GM21825 (cell line): ENCODE measurements at regions not wholly inside any gene's neighbourhood (a gene's known extent, or its start where the extent isn't known, plus 50 kb on each side); places are given as distances from the start of the nearest gene placed in this dataset.

Source experiments
- ATAC-seq: cut with Tn5 transposase; IDR thresholded peaks from one replicate; pipeline ENCODE4 v1.9.1; 2021; ENCODE audit warnings: mild to moderate bottlenecking, moderate library complexity; ENCODE audit not compliant: unreplicated experiment

DNA sequence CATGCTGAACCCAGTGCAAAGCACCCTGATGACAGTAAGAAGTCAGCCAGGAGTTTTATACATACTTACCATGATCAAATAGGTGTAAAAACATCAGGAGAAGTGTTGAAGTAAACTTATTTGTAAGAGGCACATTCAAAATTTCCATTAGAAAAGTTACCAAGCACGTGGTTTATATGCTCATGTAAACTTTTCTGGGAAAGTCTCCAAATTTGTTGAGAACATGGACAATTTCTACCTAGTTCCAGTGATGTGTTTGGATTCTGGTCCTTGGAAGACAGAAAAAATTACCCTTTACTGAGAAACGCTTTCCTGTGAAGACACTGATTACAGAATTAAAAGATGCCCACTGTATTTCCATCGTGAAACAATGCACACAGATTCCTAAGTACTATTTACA lies 288.9 kb upstream of the CDH4 start:
- no peak for ATAC-seq

DNA sequence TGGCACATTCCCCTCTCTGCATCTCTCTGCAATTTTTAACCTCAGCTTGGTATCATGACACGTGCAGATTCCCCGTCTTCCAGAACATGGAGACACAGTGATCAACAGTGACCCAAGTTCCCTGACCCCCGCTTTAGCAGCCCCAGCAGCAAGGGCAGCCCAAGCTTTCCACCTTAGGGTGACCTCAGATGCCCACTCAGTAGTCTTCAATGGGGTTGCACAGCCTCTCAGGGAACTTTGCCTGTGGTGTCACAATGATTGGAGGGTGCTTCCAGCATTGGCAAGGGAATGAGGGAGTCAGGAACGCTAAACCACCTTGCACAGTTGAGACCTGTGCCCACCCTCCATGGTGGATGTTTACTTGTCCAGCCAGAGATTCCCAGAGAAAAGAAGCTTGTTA lies 287.1 kb upstream of the CDH4 start:
- no peak for ATAC-seq

DNA sequence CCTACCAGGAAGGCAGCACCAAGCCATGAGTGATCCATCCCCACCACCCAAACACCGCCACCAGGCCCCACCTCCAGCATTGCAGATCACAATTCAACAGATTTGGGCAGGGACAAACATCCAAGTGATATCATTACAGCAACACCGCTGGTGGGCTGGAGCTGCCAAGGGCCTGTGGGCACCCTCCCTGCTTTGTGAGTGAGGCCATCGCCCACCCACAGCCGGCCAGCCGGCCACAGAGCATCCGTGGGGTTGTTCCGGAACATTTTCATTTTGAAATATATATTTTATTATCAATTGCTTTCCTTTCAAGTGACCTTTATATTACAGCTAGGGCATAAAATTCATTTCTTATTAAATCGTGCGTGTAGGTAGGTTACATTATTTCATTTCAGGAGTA lies 286.0 kb upstream of the CDH4 start:
- ATAC-seq, result no peak

DNA sequence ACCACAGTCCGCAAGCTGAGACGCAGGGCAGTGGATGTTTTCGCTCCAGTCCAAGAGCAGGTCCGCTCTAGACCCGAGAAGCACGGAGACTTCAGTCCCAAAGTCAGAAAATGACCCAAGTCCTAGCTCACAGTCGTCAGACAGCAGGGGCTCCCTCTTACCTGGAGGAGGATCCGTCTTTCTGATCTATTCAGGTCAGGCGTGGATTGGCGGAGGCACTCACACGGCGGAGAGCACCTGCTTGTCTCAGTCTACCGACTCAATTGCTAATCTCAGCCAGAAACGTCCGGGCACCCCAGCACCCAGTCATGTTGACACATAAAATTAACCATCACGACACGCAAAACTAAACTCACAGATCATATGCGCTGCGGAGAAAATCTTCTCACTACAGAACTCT lies 285.3 kb upstream of the CDH4 start:
- no peak for ATAC-seq

DNA sequence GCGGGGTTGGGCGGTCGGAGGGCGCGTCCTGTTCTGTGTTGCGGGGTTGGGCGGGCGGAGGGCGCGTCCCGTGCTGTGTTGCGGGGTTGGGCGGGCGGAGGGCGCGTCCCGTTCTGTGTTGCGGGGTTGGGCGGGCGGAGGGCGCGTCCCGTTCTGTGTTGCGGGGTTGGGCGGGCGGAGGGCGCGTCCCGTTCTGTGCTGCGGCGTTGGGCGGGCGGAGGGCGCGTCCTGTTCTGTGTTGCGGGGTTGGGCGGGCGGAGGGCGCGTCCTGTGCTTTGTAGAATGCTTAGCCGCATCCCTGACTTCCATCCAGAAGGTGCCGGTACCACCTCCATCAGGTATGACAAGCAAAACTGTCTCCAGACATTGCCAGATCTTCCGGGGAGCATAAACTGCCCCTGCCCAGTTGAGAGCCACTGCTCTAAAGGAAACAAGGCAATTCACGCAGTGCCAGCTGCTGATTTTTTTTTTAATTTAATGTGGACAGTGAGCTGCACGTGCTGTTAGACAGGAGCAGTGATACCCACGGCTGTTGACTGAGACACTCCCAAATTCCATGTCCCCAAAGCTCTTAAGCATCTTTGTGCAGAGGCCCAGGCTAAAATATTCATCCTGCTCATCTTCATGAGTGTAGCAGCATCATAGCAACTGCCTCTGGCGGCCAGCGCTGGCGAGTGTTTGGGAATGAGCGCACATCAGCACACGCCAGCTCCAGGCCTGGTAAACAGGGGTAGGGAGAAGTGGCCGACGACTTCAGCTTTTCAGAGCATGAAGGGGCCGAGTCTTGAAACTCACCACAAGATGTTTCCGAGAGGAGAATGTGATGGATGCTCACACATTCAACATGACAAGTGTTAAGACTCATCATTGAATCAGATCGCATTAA lies 284.4 kb upstream of the CDH4 start:
- ATAC-seq, result no peak

DNA sequence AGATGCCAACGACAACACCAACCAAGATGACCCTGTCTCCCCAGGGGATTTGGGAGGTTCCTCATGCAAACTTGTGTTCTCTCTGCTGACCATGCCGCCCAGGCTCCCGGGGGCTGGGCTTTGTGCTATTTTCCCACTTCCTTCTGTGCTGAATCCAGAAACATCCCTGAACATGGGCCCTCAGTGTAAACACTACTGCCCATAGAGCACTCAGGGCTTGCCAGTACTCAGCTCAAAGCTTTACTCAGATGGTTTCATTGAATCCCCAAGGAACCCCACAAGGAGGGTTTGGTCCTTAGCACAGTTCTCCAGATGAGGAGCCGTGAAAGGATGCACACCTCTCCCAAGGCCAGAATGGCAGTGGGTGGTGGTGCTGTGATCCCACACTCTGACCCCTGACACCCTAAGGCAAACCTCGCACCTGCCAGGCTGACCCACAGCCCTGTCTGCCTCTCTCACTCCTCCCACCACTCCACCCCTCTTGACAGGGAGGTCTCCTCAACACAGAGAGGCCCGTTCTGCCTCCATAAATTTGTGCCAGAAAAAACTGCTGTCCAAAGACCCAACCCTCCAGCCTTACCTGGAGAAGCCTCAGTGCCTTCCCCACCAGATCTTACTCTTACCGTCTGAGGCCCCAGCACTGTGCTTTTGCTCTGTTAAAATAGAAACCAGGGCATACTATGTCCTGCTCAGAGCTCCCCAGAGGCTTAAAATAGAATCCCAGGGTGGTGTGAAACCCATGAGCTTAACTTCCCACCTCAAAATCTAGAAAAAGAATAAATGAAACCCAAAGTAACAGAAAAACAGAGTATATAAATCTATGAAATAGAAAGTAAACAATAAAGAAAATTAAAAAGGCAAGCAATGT lies 283.0 kb upstream of the CDH4 start:
- ATAC-seq, result no peak

DNA sequence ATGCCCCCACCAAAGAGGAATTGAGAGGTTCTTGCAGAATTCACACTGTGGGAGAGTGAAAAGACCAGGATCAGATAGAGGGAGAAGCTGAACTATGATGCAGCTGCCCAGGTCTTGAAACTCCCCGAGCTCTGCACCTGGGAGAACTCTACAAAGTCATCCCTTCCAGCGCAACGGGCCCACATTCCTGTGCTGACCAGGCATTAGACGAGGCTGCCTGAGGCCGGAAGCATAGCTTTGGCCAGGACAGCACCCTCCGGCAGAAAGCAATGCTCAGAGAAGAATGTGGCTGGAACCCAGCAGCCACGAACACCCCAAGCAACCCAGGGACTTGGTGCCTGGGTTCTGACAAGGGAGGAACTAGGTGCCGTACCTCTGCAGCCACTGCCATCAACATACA lies 281.5 kb upstream of the CDH4 start:
- ATAC-seq, result no peak

DNA sequence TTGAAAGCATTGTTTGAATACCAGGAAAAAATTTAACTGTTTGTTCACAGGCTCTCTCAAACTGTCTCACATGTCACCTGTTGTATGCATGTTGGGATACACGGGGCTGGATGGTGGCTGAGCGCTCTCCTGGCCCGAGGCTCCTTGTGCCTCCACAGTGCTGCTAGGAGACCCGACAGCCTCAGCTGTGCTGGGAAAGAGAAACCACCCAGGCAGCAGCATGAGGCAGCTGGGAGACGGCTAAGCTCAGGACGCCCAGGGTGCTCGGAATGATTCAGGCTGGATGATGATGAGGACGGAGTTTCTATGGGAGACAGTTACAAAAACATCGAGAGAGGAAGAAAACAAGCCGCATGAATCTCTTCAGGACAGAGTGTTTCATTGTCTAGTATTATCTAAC lies 278.0 kb upstream of the CDH4 start:
- ATAC-seq, result no peak

DNA sequence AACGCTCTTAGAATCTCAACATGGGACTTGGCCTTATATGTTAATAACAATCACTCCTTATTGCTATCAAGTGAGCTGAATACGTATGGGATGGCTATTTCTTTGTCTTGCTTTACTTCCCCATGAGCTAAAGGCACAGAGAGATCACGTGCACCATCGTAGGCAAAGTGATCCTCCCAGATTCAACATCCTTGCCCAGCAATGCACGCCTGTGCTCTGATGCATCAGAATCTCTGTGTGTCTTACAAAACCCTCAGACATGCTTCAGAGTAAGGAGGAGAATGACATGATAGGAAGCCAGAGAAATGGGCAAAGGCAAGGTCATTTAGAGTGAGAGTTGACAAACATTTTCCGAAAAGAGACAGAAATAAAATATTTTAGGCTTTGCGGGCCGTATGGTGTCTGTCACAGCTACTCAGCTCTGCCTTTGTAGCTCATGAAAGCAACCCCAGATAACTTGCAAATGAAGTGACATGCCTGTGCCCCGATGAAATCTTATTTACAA lies 277.6 kb upstream of the CDH4 start:
- ATAC-seq, result no peak

DNA sequence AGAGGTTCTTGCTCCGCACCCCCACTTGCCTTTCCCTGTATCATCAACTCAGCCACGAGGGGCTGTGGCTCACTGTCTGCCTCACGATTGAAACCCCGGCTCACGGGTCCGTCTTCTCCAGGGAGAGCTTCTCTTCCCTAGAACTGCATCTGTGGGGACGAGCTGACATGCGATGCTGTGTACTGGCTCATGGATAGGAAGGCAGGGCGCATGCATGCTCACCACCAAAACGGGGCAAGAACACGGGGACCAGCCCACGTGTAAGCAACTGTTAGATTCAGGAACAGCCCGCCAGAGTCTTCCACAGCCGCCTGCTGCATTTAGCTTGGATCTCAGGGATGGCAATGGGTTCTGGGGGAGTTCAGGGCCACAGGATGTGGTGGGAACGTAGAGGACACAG lies 275.9 kb upstream of the CDH4 start:
- no peak for ATAC-seq

DNA sequence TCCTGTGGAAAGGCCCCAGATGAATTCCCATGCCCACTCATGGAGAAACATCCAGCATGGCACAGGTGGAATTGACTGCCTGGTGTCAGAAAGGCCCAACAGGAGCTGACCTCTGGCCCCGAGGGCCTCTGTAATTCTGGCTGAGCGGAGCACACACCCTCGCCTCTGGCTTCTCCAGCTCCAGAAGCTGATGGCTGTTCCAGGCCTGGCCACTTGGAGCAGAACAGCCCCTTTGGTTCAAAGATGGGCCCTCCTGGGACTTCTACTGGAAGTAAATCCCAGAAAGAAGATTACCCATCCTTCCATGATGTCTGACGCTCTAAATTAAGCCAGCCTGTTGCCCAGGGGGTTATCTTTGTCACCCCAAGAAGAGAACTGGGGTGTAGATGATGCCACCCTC lies 275.1 kb upstream of the CDH4 start:
- ATAC-seq, result no peak

DNA sequence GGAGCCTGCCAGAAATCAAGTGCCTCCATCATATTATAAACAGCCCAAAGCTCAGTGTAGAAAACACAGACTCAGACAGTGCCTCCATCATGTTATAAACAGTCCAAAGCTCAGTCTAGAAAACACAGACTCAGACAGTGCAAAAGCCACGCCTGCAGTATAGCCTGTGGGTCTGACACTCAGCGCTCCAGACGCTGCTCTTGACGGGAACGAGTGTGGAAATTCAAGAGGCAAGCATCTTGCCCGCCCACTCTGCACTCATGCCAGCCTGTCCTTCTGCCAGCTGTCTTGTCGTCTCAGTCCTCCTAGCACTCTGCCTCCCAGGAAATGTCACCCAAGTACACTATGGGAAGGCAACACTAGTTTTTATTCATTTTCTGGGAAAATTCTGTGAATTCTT lies 274.2 kb upstream of the CDH4 start:
- ATAC-seq, result no peak

DNA sequence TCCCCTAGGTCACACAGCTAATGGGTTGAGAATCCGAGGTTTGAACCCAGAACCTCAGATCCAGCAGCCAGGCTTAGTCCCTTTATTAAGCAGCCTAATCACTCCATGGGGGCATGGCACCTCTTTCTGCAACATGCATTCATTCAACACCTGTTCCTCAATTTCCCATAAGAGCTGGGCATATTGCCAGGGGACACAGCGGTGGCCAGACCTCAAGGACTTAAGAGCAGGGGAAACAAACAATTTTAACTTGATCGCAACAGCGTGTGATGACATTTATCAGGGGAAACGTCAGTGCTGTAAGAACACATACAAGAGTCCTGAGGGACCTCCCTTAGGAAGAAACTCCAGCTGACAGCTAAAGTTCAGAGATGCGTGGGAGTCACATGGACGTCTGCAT lies 267.4 kb upstream of the CDH4 start:
- ATAC-seq, result no peak

DNA sequence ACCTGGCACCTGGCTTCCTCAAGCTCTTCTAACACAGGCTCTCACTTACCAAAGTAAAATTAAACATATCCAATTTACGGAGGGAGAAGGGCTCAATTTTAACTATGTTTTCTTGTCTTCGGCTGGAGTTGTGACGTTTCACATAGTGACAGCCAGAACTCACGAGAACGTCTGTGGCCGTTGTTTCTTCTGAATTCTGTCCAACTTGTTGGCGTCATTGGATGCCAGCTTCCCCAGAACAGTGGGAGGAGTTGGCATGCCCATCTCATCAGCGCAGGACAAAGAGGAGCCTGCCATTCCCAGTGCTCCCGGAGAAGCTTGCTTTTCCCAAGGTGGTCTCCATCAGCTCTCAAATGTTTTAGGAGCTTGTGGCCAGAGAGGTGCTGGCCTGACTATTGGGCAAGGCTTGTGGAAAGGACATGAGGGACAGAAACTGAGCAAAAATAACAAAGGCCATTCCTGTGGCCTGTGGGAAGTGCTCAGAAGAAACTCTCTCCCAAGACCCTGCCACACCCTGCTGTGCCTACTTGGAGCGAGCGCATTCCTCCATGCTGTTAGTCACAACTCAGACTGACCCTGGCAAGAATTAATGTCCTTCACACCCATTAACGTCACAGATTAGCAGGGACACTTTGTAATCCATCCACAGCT lies 265.4 kb upstream of the CDH4 start:
- ATAC-seq, result no peak

DNA sequence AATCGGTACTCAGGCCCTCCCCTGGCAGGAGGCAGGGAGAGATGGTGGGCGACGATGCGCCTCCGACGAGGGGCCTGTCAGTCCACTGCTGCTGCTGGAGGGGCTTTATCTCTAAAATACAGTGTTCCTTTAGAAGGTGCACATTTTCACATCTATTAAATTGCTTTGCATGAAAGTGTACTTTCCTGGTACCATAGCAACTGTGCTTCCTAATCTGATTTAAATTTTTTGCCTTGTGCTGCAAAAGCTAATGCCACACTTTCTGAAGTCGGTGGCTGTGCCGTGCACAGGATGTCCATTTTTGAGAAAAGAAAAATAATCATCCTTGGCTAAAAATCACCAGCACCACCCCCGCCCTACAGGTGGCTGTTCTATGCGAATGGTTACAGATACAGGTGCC lies 262.0 kb upstream of the CDH4 start:
- ATAC-seq, result no peak

DNA sequence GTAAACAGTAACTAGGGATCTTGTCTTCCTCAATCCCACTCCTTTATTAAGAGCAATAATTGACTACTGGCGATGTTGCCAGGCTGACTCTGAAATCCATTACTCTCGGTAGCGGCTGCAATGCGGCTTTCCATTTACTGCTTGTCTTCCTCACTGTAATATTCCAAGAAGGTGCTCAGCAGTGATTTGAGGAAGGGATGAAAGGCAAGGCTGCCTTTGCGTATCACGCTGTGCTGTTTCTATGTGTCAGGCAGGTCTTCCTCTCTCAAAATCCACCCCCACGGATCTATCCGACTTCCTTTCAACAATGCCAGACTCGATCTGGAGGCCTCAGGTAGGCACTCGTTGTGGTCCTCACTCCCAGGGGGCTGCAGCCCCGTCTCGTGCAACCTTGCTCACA lies 261.4 kb upstream of the CDH4 start:
- no peak for ATAC-seq

DNA sequence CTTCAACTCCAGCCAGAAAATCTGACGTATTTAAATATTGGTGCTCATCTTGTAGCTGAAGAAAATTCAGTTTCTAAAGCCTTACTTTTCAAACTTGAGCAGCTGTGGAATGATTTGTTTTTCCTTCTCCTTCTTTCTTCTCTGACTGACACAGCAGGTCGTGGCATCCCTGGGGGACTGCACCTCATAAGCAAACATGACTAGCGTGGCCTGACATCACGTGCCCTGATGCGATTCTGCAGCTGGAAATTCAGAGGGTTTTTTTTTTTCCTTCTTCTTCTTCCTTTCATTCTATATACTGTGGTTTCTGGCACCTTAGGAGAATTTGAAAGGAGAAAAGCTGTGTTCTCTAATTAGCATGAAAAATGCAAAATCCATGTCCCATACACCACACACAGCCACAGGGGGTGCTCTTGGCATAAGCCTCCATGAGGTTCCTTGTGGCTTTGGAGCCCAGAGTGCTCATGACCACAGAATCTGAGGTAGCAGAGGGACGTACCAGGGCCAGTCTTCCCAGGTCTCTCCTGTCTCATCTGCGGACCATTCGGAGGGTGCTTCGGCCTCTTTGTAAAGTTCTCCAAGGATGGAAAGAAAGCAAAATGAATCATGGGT lies 258.5 kb upstream of the CDH4 start:
- no peak for ATAC-seq

DNA sequence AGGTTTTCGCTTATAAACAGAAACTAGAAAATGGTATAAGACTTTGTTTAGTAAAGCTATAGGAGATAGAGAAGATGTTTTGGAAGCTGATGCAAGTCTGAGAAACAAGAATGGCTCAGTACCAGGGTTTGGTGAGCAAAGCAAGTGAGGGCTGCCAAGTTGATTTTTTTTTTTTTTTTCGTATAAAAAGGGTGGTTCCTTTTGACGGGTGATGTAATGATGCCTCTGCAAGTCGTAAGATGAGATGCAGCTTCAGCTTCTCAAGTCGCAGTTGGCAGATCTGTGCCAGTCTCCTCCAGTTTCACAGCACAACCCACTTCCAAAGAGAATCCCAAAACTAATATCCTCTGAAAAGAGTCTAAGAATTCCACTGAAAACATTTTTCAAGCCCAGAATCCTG lies 252.8 kb upstream of the CDH4 start:
- ATAC-seq, result no peak

DNA sequence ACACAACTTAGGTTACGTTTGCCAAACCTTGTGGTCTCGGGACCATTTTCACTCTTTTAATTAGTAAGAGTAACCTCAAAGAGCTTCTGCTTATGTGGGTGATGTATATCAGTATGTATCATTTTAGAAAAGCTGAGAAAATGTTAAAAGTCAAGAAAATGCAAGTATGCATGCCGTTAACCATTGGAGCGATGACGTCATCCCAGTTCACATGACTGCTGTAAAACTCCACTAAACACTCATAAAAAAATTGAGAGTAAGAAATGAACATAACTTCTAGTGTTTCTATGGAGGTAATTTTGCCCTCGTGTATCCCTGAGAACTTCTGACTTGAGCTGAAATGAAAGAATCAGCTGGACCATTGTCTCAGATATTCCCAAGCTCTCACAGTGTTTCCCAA lies 250.0 kb upstream of the CDH4 start:
- ATAC-seq, result no peak

DNA sequence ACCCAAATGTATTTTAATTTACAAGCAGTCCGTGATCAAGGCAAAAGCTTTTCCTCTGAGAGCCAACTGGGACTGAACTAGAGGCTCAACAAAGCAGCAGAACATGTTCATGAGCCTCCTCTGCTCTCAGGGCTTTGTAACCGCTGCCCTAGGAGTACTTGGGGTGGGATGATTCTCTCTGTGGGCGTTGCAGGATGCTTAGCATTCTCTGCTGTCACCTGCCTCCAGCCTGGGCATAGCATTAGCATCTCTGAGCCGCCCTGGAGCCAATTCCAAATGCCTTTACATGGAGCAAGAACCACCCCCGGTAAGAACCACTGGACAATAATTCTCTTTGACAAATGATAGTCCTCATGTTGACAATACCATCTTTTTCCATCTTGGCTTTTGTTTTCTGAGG lies 237.6 kb upstream of the CDH4 start:
- ATAC-seq, result no peak

DNA sequence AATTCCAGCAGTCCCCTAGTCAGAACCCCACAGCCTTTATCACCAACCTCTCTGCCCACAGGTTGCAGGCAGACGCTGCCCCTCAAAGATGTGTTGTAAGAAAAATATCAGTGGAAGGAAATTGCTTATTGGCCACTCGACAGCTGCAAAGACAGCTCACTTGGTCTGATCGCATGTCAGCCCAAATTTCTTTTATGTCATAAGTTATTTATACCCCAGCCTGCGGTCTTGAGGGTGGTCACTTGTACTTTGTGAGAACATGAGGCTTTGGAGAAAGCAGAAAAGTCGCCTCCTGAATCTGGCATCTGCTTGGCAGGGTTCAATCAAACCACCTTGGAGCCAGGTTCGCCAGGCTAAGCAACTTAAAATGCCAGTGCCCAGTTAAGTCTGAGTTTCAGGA lies 236.5 kb upstream of the CDH4 start:
- ATAC-seq, result no peak
